Breast epithelium (tissue), 4 donors: ENCODE measurements at regions not wholly inside any gene's neighbourhood (a gene's known extent, or its start where the extent isn't known, plus 50 kb on each side); places are given as distances from the start of the nearest gene placed in this dataset.
"Not testable (repeated sequence)": the region's sequence is repeated elsewhere in the genome, so short reads cannot be mapped to it uniquely, and the experiment has no call there.

Experiments used
- DNase-seq, 2 donors: peaks; one replicate each; pipeline ENCODE4 v3.0.0-alpha.2; 2019; ENCODE audit warnings: low spot score in 2 of 2
- H3K27ac ChIP-seq, 2 donors: fragments of 200-600 bp; sonication (generic) in 1 of 2; one replicate each; pipeline ENCODE4 v1.5.1; 2016 to 2019; ENCODE audit warnings: mild to moderate bottlenecking in 1 of 2
- H3K27me3 ChIP-seq, 2 donors: fragments of 200-600 bp; sonication (generic) in 1 of 2; one replicate each; pipeline versions ENCODE4 v1.5.1 to v1.6.0; 2017 to 2019; ENCODE audit warnings: control low read depth in 1 of 2, mild to moderate bottlenecking in 1 of 2
- H3K36me3 ChIP-seq: fragments of 200-600 bp; one replicate; pipeline ENCODE4 v1.5.1; 2019
- H3K4me1 ChIP-seq, 2 donors: fragments of 200-600 bp; sonication (generic); one replicate each; pipeline ENCODE4 v1.5.1; 2016 to 2019; ENCODE audit warnings: control low read depth in 1 of 2
- H3K4me3 ChIP-seq, 3 donors: fragments of 200-600 bp; sonication (generic); 1 replicate in 2 of 3; 2 replicates in 1 of 3; pipeline ENCODE4 v1.5.1; 2016 to 2019; ENCODE audit warnings: mild to moderate bottlenecking in 3 of 3, moderate library complexity in 2 of 3
- H3K9me3 ChIP-seq, 2 donors: fragments of 200-600 bp; sonication (generic) in 1 of 2; one replicate each; pipeline ENCODE4 v1.5.1; 2016 to 2019; ENCODE audit warnings: control low read depth in 1 of 2
- CTCF ChIP-seq, 3 donors: fragments of 450-650 bp; IDR thresholded peaks; one replicate each; pipeline ENCODE4 v1.5.1; 2016 to 2017; ENCODE audit warnings: antibody characterized with exemption in 3 of 3, mild to moderate bottlenecking in 3 of 3, moderate library complexity in 3 of 3
- POLR2A ChIP-seq: fragments of 450-650 bp; IDR thresholded peaks from one replicate; pipeline ENCODE4 v1.6.1; 2016; ENCODE audit warnings: antibody characterized with exemption, mild to moderate bottlenecking, moderate library complexity
- POLR2AphosphoS5 ChIP-seq, 3 donors: sonication (generic); formaldehyde crosslinking; IDR thresholded peaks; one replicate each; pipeline ENCODE4 v1.6.1; 2017; ENCODE audit warnings: antibody characterized with exemption in 3 of 3
- intact Hi-C: fragments of 100-400 bp; cut with DNase I; formaldehyde crosslinking; loops from one replicate; pipeline ENCODE4 v1.15.1; 2023; ENCODE audit warnings: low total_unique reads

- H3K4me1 ChIP-seq, H3K27ac ChIP-seq, H3K9me3 ChIP-seq, H3K36me3 ChIP-seq, DNase-seq, intact Hi-C loops, H3K27me3 ChIP-seq, H3K4me3 ChIP-seq: not testable (repeated sequence)
Measured at GRCh38 chr12:131284954-131285904, 331.5 kb downstream of the ADGRD1 start.

- intact Hi-C loops, DNase-seq: not testable (repeated sequence)
Measured at GRCh38 chr12:131285905-131286295, 332.2 kb downstream of the ADGRD1 start.

GRCh38 chr12:131286301-131286700 lies 332.6 kb downstream of the ADGRD1 start:
- not testable (repeated sequence) for H3K27ac ChIP-seq

More at GRCh38 chr12:131285905-131286295, 332.2 kb downstream of the ADGRD1 start:
- not testable (repeated sequence) for H3K27ac ChIP-seq, H3K9me3 ChIP-seq, H3K27me3 ChIP-seq, H3K4me1 ChIP-seq, H3K36me3 ChIP-seq, H3K4me3 ChIP-seq

GRCh38 chr12:131287015-131287937 lies 333.6 kb downstream of the ADGRD1 start:
- Histone ChIP-seq H3K9me3 (no peaks in the 10 kb centered on the region), H3K4me1 (no peaks in the 10 kb centered on the region), H3K4me3 (no peak overlapping the region), H3K27ac (no peak overlapping the region), H3K27me3 (peaks cover 0 to 5% of the 10 kb centered on the region in 2 donors), H3K36me3 (no peaks in the 10 kb centered on the region)
- TF ChIP-seq POLR2A (no peak), POLR2AphosphoS5 (IDR thresholded peaks at IDR 0.05) (no peak), CTCF (IDR thresholded peaks at IDR 0.05) (no peak)
- intact Hi-C loops = no loop called here
- no peak for DNase-seq

More at GRCh38 chr12:131286301-131286700, 332.6 kb downstream of the ADGRD1 start:
- DNase-seq, H3K27me3 ChIP-seq, H3K4me3 ChIP-seq, H3K4me1 ChIP-seq, H3K36me3 ChIP-seq, intact Hi-C loops, H3K9me3 ChIP-seq: not testable (repeated sequence)

- Histone ChIP-seq H3K27me3 (peaks cover 0 to 5% of the 10 kb centered on the region in 2 donors), H3K4me1 (no peaks in the 10 kb centered on the region), H3K36me3 (no peaks in the 10 kb centered on the region), H3K9me3 (no peaks in the 10 kb centered on the region), H3K4me3 (no peak overlapping the region), H3K27ac (no peak overlapping the region)
- TF ChIP-seq POLR2A (no peak), CTCF (IDR thresholded peaks at IDR 0.05) (no peak), POLR2AphosphoS5 (IDR thresholded peaks at IDR 0.05) (no peak)
- intact Hi-C loops = no loop called here
- DNase-seq = no peak
Measured at GRCh38 chr12:131287938-131288764, 334.4 kb downstream of the ADGRD1 start.

- H3K9me3 ChIP-seq, H3K27me3 ChIP-seq, H3K4me3 ChIP-seq, H3K4me1 ChIP-seq, H3K27ac ChIP-seq, intact Hi-C loops, DNase-seq, H3K36me3 ChIP-seq: not testable (repeated sequence)
Measured at GRCh38 chr12:131288765-131289695, 335.3 kb downstream of the ADGRD1 start.

GRCh38 chr12:131289807-131290206 lies 336.1 kb downstream of the ADGRD1 start:
- H3K4me3 ChIP-seq, DNase-seq, H3K9me3 ChIP-seq, H3K27ac ChIP-seq, intact Hi-C loops, H3K27me3 ChIP-seq, H3K36me3 ChIP-seq, H3K4me1 ChIP-seq: not testable (repeated sequence)
